CD4-positive, alpha-beta memory T cell (primary cell): ENCODE measurements at regions not wholly inside any gene's neighbourhood (a gene's known extent, or its start where the extent isn't known, plus 50 kb on each side); places are given as distances from the start of the nearest gene placed in this dataset.
A peak's percentile ranks its signal among the peaks of the same experiment; 100 is the strongest.
"Not testable (repeated sequence)": the region's sequence is repeated elsewhere in the genome, so short reads cannot be mapped to it uniquely, and the experiment has no call there.

Source experiments
- CTCF ChIA-PET: fragments of 350-600 bp; sonication (Branson Sonifier 250); formaldehyde crosslinking; loops from one replicate; lab custom pipeline; 2021; ENCODE audit warnings: inconsistent platforms; ENCODE audit not compliant: partially characterized antibody; lab: Charles Lee
- POLR2A ChIA-PET: fragments of 350-600 bp; sonication (Branson Sonifier 250); formaldehyde crosslinking; loops from one replicate; lab custom pipeline; 2021; ENCODE audit not compliant: partially characterized antibody; lab: Charles Lee
- DNase-seq, 5 donors: peaks; one replicate each; pipeline versions ENCODE4 v3.0.0 to v3.0.0-alpha.2; 2020 to 2022; ENCODE audit warnings: mixed read lengths in 1 of 5
- H3K27ac ChIP-seq: one replicate; pipeline ENCODE4 v1.7.0; 2013; ENCODE audit warnings: low read depth, low read length
- H3K27me3 ChIP-seq: 2 replicates; pipeline ENCODE4 v1.7.0; 2013; ENCODE audit warnings: mild to moderate bottlenecking, low read length, moderate library complexity; ENCODE audit not compliant: insufficient read depth
- H3K36me3 ChIP-seq: 2 replicates; pipeline ENCODE4 v1.7.0; 2013; ENCODE audit warnings: mild to moderate bottlenecking, low read length, moderate library complexity; ENCODE audit not compliant: insufficient read depth
- H3K4me1 ChIP-seq: 2 replicates; pipeline ENCODE4 v1.7.0; 2013; ENCODE audit warnings: mild to moderate bottlenecking, low read length, moderate library complexity; ENCODE audit not compliant: insufficient read depth
- H3K4me3 ChIP-seq, 2 donors: one replicate each; pipeline ENCODE4 v1.7.0; 2013; ENCODE audit warnings: low read length in 2 of 2, mild to moderate bottlenecking in 1 of 2
- H3K9me3 ChIP-seq, 2 donors: one replicate each; pipeline ENCODE4 v1.7.0; 2013; ENCODE audit warnings: low read length in 2 of 2, control low read depth in 1 of 2; ENCODE audit not compliant: control insufficient read depth in 1 of 2
- H3K27ac Mint-ChIP-seq, 7 donors: one replicate each; pipeline ENCODE4 v1.8.0; 2020 to 2021; ENCODE audit warnings: mixed read lengths in 7 of 7, mild to moderate bottlenecking in 6 of 7, inconsistent platforms in 3 of 7, moderate library complexity in 3 of 7
- H3K27me3 Mint-ChIP-seq, 2 donors: one replicate each; pipeline ENCODE4 v1.8.0; 2020 to 2021; ENCODE audit warnings: mixed read lengths in 2 of 2
- H3K36me3 Mint-ChIP-seq, 2 donors: one replicate each; pipeline ENCODE4 v1.8.0; 2020 to 2021; ENCODE audit warnings: mixed read lengths in 2 of 2, inconsistent platforms in 1 of 2, mild to moderate bottlenecking in 1 of 2
- H3K4me1 Mint-ChIP-seq, 4 donors: one replicate each; pipeline ENCODE4 v1.8.0; 2020 to 2021; ENCODE audit warnings: mixed read lengths in 4 of 4, mild to moderate bottlenecking in 1 of 4
- H3K4me3 Mint-ChIP-seq, 8 donors: one replicate each; pipeline ENCODE4 v1.8.0; 2020 to 2021; ENCODE audit warnings: mixed read lengths in 8 of 8, mild to moderate bottlenecking in 7 of 8, moderate library complexity in 6 of 8, inconsistent platforms in 3 of 8
- H3K9me3 Mint-ChIP-seq, 8 donors: one replicate each; pipeline ENCODE4 v1.8.0; 2020 to 2021; ENCODE audit warnings: mixed read lengths in 8 of 8, mild to moderate bottlenecking in 5 of 8, inconsistent platforms in 3 of 8, moderate library complexity in 1 of 8
- intact Hi-C: fragments of 100-400 bp; cut with micrococcal nuclease; formaldehyde crosslinking; loops from one replicate; pipeline ENCODE4 v1.15.1; 2023

DNA sequence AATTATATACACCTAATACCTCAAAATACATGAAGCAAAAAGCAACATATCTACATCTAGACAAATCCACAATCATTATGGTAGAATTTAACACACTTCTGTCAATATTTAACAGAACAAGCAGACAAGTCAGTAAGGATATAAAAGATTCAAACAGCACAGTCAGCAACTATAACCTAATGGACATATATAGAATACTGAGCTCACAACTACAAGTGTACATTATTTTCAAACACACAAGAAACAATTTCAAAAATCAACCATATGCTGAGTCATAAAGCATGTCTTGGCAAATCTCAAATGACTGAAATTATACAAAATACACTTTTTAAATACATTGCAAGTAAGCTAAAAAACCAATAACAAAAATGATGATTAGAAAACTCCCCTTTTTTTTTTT is 178.0 kb downstream of the TOMM20 start:
- Histone ChIP-seq H3K4me1 (peaks cover 17% of the 10 kb centered on the region), H3K27me3 (no peaks in the 10 kb centered on the region), H3K36me3 (no peaks in the 10 kb centered on the region), H3K4me3 (no peak overlapping the region), H3K27ac (no peak overlapping the region), H3K9me3 (no peaks in the 10 kb centered on the region)
- DNase-seq: no peak
- intact Hi-C loops: no loop called here
- Mint-ChIP-seq H3K9me3 (peaks cover 0 to 4% (median 0%) of the 10 kb centered on the region in 8 donors), H3K36me3 (no peaks in the 10 kb centered on the region), H3K27me3 (no peaks in the 10 kb centered on the region), H3K4me3 (no peak overlapping the region), H3K27ac (no peak overlapping the region), H3K4me1 (peaks cover 15 to 23% (median 17%) of the 10 kb centered on the region in 4 donors)
- ChIA-PET POLR2A (interaction anchor here (0.8 kb wide), 1 partner anchor 12 kb away, joined by 3 read pairs; no protein-coding TSS in a partner anchor), CTCF (interaction anchor here (0.7 kb wide), 1 partner anchor 12 kb away, joined by 4 read pairs; no protein-coding TSS in a partner anchor)

DNA sequence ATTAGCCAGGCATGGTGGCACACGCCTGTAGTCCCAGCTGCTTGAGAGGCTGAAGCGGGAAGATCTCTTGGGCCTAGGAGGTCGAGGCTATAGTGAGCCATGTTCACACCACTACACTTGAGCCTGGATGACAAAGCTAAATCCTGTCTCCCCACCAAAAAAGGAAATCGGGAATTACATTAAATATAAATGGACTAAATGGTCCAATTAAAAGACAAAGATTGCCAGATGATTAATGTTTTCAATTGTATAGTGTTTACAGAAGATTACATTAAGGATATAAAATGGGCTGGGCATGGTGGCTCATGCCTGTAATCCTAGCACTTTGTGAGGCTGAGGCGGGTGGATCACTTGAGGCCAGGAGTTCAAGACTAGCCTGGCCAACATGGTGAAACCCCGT is 179.1 kb downstream of the TOMM20 start:
- DNase-seq, H3K9me3 Mint-ChIP-seq, H3K4me3 ChIP-seq, H3K27me3 ChIP-seq, intact Hi-C loops, POLR2A ChIA-PET, H3K27ac Mint-ChIP-seq, H3K27ac ChIP-seq, CTCF ChIA-PET, H3K9me3 ChIP-seq, H3K4me1 ChIP-seq, H3K4me3 Mint-ChIP-seq, H3K36me3 ChIP-seq, H3K36me3 Mint-ChIP-seq, H3K27me3 Mint-ChIP-seq: not testable (repeated sequence)
- H3K4me1 Mint-ChIP-seq: peaks cover 10 to 19% (median 16%) of the 10 kb centered on the region in 4 donors

GRCh38 chr1:234944439-234945344 is 183.9 kb downstream of the TOMM20 start:
- ChIA-PET CTCF (interaction anchor here (1.0 kb wide), 1 partner anchor 33 kb away, joined by 5 read pairs; no protein-coding TSS in a partner anchor), POLR2A (interaction anchor here (1.3 kb wide), 1 partner anchor 11 kb away, joined by 4 read pairs; no protein-coding TSS in a partner anchor)
- H3K27ac Mint-ChIP-seq: peak overlapping the region in 2 of 7 donors; percentile 11 to 31

DNA sequence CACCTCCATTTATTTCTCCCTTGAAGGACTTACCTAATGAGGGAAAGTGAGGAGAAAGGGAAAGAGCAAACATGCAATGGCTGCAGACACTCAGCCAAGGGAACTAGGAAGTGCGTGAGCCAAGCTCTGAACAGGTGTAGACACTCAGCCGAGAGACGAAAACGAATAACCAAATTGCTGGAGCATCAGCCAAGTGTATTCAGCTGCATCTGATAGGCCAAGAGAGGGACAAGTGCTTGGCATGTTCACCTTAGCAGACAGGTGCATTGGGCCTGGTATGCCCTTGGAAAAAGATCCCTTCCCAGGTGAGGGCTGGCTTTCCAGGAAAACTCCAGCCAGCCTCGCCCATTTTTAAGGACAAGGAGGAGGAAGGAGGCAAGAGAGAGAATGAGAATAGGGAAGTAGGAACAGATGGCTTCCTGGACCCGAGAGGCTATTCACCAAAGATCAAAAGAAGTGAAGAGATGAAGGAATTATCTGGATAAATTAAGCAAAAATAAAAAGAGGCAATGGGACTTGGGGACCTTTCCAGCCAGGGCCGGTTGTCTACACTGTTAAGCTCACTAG is 184.7 kb downstream of the TOMM20 start:
- no peaks in the 10 kb centered on the region for H3K27me3 Mint-ChIP-seq
- no peak overlapping the region for H3K27ac ChIP-seq
- no peaks in the 10 kb centered on the region for H3K27me3 ChIP-seq
- intact Hi-C loops: no loop called here
- no peaks in the 10 kb centered on the region for H3K4me1 ChIP-seq
- H3K4me3 ChIP-seq: no peak overlapping the region
- no peak for DNase-seq
- H3K27ac Mint-ChIP-seq: peak overlapping the region in 1 of 7 donors; percentile 46
- H3K9me3 ChIP-seq: no peaks in the 10 kb centered on the region
- H3K36me3 Mint-ChIP-seq: no peaks in the 10 kb centered on the region
- no peaks in the 10 kb centered on the region for H3K36me3 ChIP-seq
- POLR2A ChIA-PET: interaction anchor here (1.1 to 1.3 kb wide), 2 partner anchors 12 to 17 kb away, joined by 3 to 4 read pairs; no protein-coding TSS in a partner anchor
- H3K9me3 Mint-ChIP-seq: peaks cover 0 to 3% (median 0%) of the 10 kb centered on the region in 8 donors
- CTCF ChIA-PET: no interaction called here
- H3K4me1 Mint-ChIP-seq: peaks cover 7 to 10% (median 9%) of the 10 kb centered on the region in 4 donors
- H3K4me3 Mint-ChIP-seq: no peak overlapping the region

More at GRCh38 chr1:234944439-234945344, 183.9 kb downstream of the TOMM20 start:
- no peaks in the 10 kb centered on the region for H3K36me3 Mint-ChIP-seq
- Histone ChIP-seq H3K4me3 (no peak overlapping the region), H3K27me3 (no peaks in the 10 kb centered on the region), H3K36me3 (no peaks in the 10 kb centered on the region), H3K9me3 (no peaks in the 10 kb centered on the region), H3K27ac (no peak overlapping the region), H3K4me1 (no peaks in the 10 kb centered on the region)
- intact Hi-C loops: no loop called here
- no peak overlapping the region for H3K4me3 Mint-ChIP-seq
- H3K4me1 Mint-ChIP-seq: peaks cover 7 to 10% (median 9%) of the 10 kb centered on the region in 4 donors
- peaks cover 0 to 7% (median 0%) of the 10 kb centered on the region in 8 donors for H3K9me3 Mint-ChIP-seq
- DNase-seq: no peak
- H3K27me3 Mint-ChIP-seq: no peaks in the 10 kb centered on the region

DNA sequence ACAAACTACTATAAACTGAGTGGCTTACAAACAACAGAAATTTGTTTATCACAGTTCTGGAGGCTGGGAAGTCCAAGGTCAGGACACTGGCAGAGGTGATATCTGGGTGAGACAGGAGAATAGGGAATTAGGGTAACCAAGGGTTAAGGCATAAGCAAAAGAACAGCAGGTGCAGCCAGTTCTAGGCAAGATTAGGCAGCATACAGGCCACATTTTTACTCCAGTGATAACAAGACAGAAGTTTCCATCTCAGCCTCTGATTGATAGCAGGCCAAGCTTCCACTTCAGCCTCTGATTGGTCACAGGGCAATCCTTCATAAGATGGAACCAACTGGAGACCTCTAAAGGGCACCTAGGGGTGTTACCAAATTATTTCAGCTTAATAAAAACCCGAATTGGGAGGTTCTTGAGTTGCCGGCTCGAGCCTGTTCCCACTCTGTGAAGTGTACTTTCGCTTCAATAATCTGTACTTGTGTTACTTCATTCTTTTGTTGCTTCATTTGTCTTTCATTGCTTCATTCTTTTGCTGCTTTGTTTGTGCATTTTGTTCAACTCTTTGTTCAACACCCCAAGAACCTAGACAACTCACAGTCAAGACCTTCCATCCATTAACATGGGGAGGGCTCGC is 185.6 kb downstream of the TOMM20 start:
- peaks cover 7 to 10% (median 9%) of the 10 kb centered on the region in 4 donors for H3K4me1 Mint-ChIP-seq
- H3K27me3 ChIP-seq: no peaks in the 10 kb centered on the region
- no peaks in the 10 kb centered on the region for H3K36me3 ChIP-seq
- DNase-seq: no peak
- H3K27ac ChIP-seq: no peak overlapping the region
- POLR2A ChIA-PET: interaction anchor here (1.1 kb wide), 1 partner anchor 16 kb away, joined by 3 read pairs; no protein-coding TSS in a partner anchor
- no peak overlapping the region for H3K4me3 Mint-ChIP-seq
- H3K27ac Mint-ChIP-seq: peak overlapping the region in 2 of 7 donors; percentile 25 to 45
- no peaks in the 10 kb centered on the region for H3K27me3 Mint-ChIP-seq
- intact Hi-C loops: no loop called here
- H3K4me1 ChIP-seq: no peaks in the 10 kb centered on the region
- H3K36me3 Mint-ChIP-seq: no peaks in the 10 kb centered on the region
- no peaks in the 10 kb centered on the region for H3K9me3 ChIP-seq
- H3K4me3 ChIP-seq: no peak overlapping the region
- CTCF ChIA-PET: no interaction called here
- peaks cover 0 to 3% (median 0%) of the 10 kb centered on the region in 8 donors for H3K9me3 Mint-ChIP-seq

- Mint-ChIP-seq H3K36me3 (no peaks in the 10 kb centered on the region), H3K9me3 (peaks cover 0 to 3% (median 0%) of the 10 kb centered on the region in 8 donors), H3K27ac (no peak overlapping the region), H3K4me1 (peaks cover 7 to 10% (median 9%) of the 10 kb centered on the region in 4 donors), H3K27me3 (no peaks in the 10 kb centered on the region), H3K4me3 (no peak overlapping the region)
- Histone ChIP-seq H3K4me3 (no peak overlapping the region), H3K27ac (no peak overlapping the region), H3K36me3 (no peaks in the 10 kb centered on the region), H3K27me3 (no peaks in the 10 kb centered on the region), H3K9me3 (no peaks in the 10 kb centered on the region), H3K4me1 (no peaks in the 10 kb centered on the region)
- intact Hi-C loops: no loop called here
- ChIA-PET POLR2A (no interaction called here), CTCF (interaction anchor here (0.7 kb wide), 1 partner anchor 163 kb away, joined by 6 read pairs; no protein-coding TSS in a partner anchor)
- no peak for DNase-seq
These were observed 186.7 kb downstream of the TOMM20 start for GRCh38 chr1:234942012-234942332.
